ENCODE measurements at regions not wholly inside any gene's neighbourhood (a gene's known extent, or its start where the extent isn't known, plus 50 kb on each side); places are given as distances from the start of the nearest gene placed in this dataset.
A peak's percentile ranks its signal among the peaks of the same experiment; 100 is the strongest.

DNA sequence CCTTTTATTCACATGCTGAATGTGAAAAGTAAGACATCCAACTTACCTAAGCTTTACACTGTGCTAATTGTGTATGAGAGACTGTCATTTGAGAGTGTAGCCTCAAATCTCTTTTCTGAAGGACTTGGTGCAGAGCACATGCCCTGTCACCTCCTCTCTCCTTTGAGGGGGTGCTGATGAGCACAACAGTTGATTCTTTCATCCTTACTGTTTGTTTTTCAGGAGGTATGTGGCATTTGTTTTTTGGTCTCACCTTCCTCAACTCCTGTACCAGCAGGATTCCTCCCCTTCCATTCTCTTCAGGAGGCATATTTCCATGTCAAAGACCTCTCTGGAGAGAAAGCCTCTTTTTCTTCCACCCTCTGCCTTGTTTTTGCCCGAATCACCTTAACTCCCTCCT, 252.6 kb upstream of the CITED2 start:
- TF ChIP-seq, protein P1, sequence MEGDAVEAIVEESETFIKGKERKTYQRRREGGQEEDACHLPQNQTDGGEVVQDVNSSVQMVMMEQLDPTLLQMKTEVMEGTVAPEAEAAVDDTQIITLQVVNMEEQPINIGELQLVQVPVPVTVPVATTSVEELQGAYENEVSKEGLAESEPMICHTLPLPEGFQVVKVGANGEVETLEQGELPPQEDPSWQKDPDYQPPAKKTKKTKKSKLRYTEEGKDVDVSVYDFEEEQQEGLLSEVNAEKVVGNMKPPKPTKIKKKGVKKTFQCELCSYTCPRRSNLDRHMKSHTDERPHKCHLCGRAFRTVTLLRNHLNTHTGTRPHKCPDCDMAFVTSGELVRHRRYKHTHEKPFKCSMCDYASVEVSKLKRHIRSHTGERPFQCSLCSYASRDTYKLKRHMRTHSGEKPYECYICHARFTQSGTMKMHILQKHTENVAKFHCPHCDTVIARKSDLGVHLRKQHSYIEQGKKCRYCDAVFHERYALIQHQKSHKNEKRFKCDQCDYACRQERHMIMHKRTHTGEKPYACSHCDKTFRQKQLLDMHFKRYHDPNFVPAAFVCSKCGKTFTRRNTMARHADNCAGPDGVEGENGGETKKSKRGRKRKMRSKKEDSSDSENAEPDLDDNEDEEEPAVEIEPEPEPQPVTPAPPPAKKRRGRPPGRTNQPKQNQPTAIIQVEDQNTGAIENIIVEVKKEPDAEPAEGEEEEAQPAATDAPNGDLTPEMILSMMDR (IDR thresholded peaks at IDR 0.05; ENCODE audit: insufficient read depth, low read length): no peak
- no peak overlapping the region for H3K4me3 ChIP-seq (ENCODE audit: low read depth, low read length)
- no peak for DNase-seq (ENCODE audit: low read depth)

DNA sequence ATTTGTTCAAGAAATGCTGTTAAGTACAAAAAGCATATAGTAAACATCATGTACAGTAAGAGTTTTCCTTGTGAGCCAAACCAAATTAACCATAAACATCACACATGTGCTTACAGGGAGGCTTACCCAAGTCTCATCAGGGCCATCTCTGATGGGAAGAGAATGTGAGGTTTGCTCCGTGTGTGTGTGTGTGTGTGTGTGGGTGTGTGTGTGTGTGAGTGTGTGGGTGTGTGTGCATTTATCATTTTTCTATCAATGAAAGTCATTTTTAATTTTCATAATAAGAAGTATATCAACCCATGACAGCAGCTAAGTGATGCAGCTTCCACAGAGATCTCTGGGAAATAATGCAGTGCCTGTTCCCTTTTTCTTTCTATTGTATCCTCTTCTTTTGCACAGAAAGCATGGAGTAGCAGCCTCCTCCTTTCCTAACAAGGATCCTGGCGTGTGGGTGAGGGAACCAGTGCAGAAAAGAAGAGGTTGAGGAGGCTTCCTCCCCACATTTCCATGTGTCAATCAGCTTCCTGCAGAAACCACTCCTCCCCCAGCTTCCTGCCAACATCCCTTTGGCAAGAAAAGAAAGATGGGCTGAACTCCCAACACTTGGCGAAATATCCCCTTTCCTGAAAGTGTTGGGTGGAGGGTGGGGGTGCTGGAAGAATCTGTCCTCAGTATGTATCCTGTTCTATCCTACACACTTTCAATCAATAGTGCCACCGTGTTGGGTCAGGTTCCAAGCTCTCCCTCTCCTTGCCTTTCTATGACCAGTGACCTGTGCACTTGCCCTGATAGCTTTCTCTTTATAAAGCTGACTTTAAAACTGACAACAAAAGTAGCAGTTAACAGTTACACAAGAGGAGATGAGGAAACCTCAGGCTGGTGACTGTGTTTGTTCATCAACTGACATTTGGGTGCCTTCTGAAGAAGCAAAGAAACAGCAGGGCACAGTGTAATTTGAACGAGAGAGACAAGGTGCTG, 251.8 kb upstream of the CITED2 start:
- peak; percentile 45 for DNase-seq (ENCODE audit: low read depth)
- no peak overlapping the region for H3K4me3 ChIP-seq (ENCODE audit: low read depth, low read length)
- TF ChIP-seq, protein P1 (IDR thresholded peaks at IDR 0.05; ENCODE audit: insufficient read depth, low read length): no peak

DNA sequence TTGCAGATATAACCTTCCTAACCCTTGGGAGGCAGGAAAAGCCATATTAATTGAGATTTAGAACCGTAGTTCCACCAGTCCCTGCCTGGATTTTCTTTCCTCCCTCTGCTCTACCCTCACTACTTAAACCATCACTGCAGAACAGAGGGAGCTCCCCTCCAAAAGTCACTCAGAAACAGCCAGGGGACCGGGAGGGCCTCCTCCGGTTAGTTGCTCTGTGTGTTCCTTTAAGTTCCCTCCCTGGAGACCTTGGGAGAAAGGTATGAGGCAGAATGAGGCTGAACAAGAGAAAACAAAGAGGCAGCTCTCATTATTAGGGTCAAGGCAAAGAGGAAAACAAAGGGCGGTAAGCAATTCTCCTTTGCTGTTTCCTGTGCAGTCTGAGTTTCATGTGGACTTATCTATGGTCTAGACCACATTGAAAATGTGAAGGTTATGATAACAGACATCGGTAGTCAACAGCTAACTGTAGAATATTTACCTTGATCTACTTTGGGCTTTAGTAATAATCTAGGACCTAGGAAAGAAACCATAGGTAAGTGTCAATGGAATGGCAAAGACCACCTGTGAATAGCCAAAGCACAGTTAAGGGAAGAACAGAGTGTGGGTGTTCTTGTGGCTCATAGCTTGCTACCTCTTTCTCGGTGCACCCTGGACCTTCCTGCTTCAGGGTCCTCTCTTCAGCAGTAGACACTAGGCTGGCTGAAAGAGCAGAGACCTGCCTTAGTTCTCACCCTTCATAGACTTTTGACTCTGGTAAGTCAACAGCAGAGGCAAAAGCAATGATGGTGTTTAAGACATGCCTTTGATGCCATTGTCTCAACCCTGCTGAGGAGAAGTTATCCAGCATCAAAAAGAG, 250.9 kb upstream of the CITED2 start:
- no peak for DNase-seq (ENCODE audit: low read depth)
- TF ChIP-seq, protein P1 (IDR thresholded peaks at IDR 0.05; ENCODE audit: insufficient read depth, low read length): no peak
- no peak overlapping the region for H3K4me3 ChIP-seq (ENCODE audit: low read depth, low read length)

DNA sequence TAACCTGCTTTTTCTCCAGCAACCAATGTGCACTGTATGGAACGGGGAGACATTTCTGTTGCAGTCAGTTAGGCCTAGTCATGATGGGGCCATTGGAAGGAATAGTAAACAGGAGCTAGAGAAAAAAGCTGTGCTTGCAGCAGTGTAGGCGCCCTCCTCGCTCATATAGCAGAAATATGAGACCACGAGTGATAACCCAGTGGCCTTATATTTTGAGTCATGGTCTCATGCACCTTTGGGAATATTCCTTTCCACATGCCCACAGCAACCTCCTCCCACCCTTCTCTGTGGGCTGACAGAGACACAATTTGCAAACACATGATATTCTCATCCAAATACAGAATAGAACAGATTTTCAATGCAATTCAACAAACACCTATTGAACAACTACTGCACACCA, 248.9 kb upstream of the CITED2 start:
- no peak for DNase-seq (ENCODE audit: low read depth)
- no peak overlapping the region for H3K4me3 ChIP-seq (ENCODE audit: low read depth, low read length)
- TF ChIP-seq, protein P1 (IDR thresholded peaks at IDR 0.05; ENCODE audit: insufficient read depth, low read length): no peak

DNA sequence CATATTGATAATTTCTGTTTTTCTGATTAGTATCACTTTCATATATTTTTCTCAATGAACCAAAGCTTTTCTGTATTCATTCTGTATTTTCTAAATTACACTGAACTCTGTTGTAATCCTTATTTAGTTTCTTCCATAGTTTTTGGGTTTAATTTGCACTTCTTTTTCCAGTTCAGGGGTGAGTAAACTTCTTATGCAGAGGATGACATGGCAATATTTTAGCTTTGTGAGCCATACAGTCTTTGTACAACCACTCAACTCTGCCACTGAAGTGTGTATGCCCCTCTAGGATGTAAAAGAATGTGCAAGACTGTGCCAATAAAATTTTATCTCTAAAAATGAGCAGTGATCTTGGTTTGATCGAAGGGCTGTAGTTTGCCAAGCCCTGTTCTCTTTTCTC, 239.0 kb upstream of the CITED2 start:
- TF ChIP-seq, protein P1 (IDR thresholded peaks at IDR 0.05; ENCODE audit: insufficient read depth, low read length): no peak
- no peak overlapping the region for H3K4me3 ChIP-seq (ENCODE audit: low read depth, low read length)
- DNase-seq (ENCODE audit: low read depth): no peak

DNA sequence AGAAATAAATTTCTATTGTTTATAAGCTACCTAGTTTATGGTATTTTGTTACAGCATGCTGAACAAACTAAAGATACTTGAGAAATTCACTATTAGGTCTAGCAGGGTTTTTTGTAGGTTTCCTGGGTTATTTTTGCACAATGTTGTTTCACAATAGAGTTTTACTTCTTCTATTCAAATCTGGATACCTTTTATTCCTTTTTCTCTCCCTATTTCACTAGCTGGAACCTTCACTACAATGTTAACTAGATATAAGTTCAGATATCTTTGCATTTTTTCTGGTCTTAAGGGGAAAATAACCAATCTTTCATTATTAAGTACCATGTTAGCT, 237.7 kb upstream of the CITED2 start:
- no peak for DNase-seq (ENCODE audit: low read depth)
- TF ChIP-seq, protein P1 (IDR thresholded peaks at IDR 0.05; ENCODE audit: insufficient read depth, low read length): no peak
- H3K4me3 ChIP-seq (ENCODE audit: low read depth, low read length): no peak overlapping the region
